SJSA1 (cell line): ENCODE measurements at regions not wholly inside any gene's neighbourhood (a gene's known extent, or its start where the extent isn't known, plus 50 kb on each side); places are given as distances from the start of the nearest gene placed in this dataset.

Experiments used
- DNase-seq, 2 experiments: peaks; one replicate each; pipeline ENCODE4 v3.0.0-alpha.2; 2015 to 2020; ENCODE audit warnings: low spot score in 2 of 2, low read depth in 1 of 2
- H3K27ac ChIP-seq: fragments of 250-450 bp; sonication (Bioruptor Pico); 2 replicates; pipeline ENCODE4 v1.5.1; 2020; ENCODE audit warnings: mild to moderate bottlenecking, moderate library complexity
- H3K27me3 ChIP-seq: fragments of 250-450 bp; sonication (Bioruptor Pico); replicated peaks from 2 replicates; pipeline ENCODE4 v1.5.1; 2020; ENCODE audit warnings: mild to moderate bottlenecking, moderate library complexity
- H3K36me3 ChIP-seq: fragments of 250-450 bp; sonication (Bioruptor Pico); 2 replicates; pipeline ENCODE4 v1.5.1; 2020; ENCODE audit warnings: mild to moderate bottlenecking
- H3K4me1 ChIP-seq: fragments of 250-450 bp; sonication (Bioruptor Pico); replicated peaks from 2 replicates; pipeline ENCODE4 v1.6.1; 2021; ENCODE audit warnings: mild to moderate bottlenecking
- H3K4me3 ChIP-seq: fragments of 250-450 bp; sonication (Bioruptor Pico); 2 replicates; pipeline ENCODE4 v1.5.1; 2020; ENCODE audit warnings: mild to moderate bottlenecking
- H3K9me3 ChIP-seq: fragments of 250-450 bp; sonication (Bioruptor Pico); replicated peaks from 2 replicates; pipeline ENCODE4 v1.5.1; 2020; ENCODE audit warnings: mild to moderate bottlenecking

DNA sequence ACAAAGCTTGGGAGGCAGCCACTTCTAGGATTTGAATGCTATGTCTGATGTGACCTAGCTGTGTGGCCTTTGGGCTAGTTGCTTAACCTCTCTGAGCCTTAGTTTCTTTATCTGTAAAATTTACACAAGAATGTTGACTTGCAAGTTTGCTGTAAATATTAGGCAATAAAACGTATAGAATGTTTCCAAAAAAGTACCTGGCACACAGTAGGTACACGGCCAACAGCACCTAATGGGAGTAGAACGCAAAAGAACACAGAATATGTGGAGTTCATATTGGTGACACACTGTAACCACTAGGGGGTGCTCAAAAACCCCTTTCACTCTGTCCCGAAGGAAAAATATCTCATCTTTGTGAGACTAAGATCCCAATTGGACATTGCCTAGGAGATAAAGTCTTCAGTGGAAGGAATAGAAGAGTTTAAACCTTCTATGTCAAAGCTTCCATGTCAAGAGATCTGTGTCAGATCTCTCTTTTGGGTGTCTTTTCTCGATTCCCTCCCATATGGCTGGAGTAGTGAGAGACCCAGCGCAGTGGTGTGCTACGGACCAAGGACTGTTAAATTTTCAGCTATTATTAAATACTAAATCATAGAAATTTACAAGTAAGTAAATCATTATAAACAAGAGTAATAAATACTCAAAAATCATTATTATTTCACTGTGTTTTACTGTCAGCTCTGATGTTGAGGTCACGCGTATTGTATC lies 145.4 kb upstream of the RAD23B start:
- DNase-seq = peak in 1 of 2 experiments; percentile 23
- Histone ChIP-seq H3K27ac (no peak overlapping the region), H3K9me3 (no peaks in the 10 kb centered on the region), H3K36me3 (no peaks in the 10 kb centered on the region), H3K27me3 (no peaks in the 10 kb centered on the region), H3K4me3 (no peak overlapping the region), H3K4me1 (no peaks in the 10 kb centered on the region)

DNA sequence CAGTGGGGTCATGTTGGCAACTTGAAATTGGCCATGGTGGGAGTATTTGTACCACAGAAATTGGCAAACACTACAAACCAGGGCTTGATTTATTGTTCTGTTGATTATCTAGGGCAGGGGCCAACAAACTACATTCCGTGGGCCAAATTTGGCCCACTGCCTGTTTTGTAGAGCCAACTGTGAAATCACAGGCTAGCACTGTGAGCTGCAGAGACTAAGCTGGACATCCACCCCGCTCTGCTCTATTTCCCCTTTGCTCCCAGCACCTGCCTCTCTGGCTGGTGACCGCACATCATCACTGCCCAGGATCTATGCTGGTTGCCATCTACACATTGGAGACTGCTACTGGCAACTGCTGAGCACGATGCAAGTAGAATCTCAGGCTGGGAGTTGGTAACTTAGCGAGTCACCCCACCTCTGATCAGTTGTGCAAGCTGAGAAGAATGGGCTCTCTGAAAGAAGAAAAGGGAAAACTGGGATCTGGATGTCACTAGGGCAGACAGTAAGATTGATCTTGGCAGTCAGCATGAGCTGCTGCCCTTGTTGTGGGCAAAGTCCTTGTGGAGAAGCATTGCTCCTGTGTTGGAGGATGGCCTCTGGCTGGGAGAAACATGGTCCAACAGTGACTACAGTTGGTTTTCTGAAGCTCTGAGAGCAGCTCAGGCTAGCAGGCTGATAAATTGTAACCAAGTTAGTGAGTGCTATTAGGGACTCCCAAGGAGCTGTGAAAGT lies 144.7 kb upstream of the RAD23B start:
- H3K27ac ChIP-seq = no peak overlapping the region
- no peaks in the 10 kb centered on the region for H3K36me3 ChIP-seq
- no peak for DNase-seq
- H3K4me1 ChIP-seq = no peaks in the 10 kb centered on the region
- H3K9me3 ChIP-seq = no peaks in the 10 kb centered on the region
- H3K4me3 ChIP-seq = no peak overlapping the region
- H3K27me3 ChIP-seq = no peaks in the 10 kb centered on the region

DNA sequence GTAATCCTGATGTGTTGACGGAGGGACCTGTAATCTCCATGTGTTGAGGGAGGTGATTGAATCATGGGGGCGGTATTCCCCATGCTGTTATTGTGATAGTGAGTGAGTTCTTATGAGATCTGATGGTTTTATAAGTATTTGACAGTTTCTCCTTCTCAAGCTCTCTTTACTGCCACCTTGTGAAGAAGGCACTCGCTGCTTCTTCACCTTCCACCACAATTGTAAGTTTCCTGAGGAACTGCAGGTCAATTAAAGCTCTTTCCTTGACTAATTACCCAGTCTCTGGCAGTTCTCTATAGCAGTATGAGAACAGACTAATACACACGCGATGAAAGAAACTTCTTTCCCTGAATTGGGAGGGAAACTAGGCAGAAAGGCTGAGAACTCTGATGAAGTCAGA lies 141.1 kb upstream of the RAD23B start:
- no peaks in the 10 kb centered on the region for H3K36me3 ChIP-seq
- H3K4me3 ChIP-seq = no peak overlapping the region
- no peak overlapping the region for H3K27ac ChIP-seq
- H3K9me3 ChIP-seq = no peaks in the 10 kb centered on the region
- DNase-seq = no peak
- no peaks in the 10 kb centered on the region for H3K27me3 ChIP-seq
- no peaks in the 10 kb centered on the region for H3K4me1 ChIP-seq

DNA sequence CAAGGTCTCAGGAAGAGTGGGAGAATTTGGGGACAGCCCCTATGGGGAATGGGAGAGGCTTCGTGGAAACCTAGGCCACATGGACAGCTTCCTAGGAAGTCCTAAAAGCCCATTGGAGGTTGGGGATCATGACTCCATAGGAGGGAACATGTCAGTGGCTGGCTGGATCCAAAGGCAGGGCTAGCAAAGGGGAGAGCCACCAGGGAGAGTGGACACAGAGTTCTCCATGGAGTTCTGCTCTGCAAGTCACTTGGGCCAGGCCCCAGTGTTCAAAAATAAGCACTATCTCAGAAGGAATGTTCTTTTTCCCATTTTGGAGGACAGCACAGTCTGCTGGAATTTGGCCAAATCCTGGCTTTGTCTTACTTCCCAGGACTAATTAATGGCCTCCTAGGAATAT lies 140.6 kb upstream of the RAD23B start:
- DNase-seq = no peak
- H3K27ac ChIP-seq = no peak overlapping the region
- no peaks in the 10 kb centered on the region for H3K36me3 ChIP-seq
- no peaks in the 10 kb centered on the region for H3K9me3 ChIP-seq
- no peak overlapping the region for H3K4me3 ChIP-seq
- H3K27me3 ChIP-seq = no peaks in the 10 kb centered on the region
- H3K4me1 ChIP-seq = no peaks in the 10 kb centered on the region

DNA sequence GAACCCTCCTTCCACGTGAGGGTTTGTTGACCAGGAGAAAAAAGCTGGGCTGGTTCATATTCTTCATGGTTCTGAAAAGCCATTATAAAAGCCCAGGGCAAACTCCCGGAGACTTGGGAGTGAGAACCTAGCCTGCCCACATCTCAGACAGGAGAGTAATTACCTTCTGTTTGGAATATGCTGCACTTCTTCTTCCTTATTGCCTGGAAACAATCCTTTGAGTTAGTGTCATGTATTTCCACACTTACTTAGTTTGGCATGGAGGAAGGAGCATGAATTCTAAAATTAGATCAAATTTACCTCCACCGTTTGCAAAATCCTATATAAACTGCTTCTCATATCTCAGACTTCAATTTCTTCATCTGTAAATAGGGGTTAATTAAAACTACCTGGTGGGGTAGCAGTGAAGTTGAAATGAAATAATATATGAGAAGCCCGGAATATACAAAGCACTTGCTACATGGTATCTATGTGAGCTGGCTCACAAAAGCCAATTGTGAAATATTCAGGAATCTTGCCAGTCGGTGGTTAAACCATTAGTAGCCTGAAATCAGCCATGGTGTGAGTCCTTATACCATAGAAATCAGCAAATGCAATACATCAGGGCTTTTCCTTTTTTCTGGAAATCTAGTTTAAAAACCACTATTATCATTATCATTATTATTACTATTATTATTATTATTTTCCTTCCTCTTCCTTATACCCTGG lies 140.0 kb upstream of the RAD23B start:
- Histone ChIP-seq H3K4me1 (no peaks in the 10 kb centered on the region), H3K4me3 (no peak overlapping the region), H3K27me3 (no peaks in the 10 kb centered on the region), H3K36me3 (no peaks in the 10 kb centered on the region), H3K9me3 (no peaks in the 10 kb centered on the region), H3K27ac (no peak overlapping the region)
- DNase-seq = no peak

DNA sequence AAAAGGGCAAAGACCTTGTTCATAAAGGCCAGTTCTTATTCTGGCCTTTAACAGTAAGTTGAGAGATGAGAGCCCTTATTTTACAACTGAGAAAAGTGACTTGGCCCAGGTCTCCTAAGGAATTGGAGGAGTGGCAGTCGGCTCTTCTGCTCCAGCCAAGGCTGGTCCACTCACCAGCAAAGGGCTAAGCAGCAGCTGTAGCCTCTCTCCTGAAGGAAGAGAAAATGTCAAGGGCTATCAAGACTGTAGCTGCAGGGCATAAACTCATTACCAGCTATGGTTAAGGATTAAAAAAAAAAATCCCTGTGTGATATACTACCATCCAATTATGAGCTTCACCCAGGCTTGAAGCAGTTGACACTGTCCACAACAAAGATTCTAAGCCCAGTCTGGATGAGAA lies 138.6 kb upstream of the RAD23B start:
- Histone ChIP-seq H3K27me3 (no peaks in the 10 kb centered on the region), H3K4me3 (no peak overlapping the region), H3K4me1 (no peaks in the 10 kb centered on the region), H3K36me3 (no peaks in the 10 kb centered on the region), H3K9me3 (no peaks in the 10 kb centered on the region), H3K27ac (no peak overlapping the region)
- no peak for DNase-seq

DNA sequence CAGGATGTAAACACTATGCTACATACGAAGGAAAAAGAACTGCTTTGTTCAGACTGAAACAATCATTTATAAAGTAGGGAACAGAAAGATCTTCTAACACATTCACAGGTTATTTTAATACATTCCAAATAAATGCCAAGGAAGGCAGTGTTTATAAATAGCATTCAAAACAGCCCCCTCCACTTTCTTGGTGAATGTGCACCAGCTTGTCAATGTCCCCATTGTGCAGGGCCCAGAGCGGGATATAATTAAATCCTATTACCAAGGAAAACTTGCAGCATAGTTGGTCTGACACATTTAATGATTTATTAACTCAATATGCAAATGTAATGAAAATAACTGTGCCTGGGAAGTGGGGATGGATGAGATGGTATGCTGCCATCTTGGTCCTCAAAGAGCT lies 135.9 kb upstream of the RAD23B start:
- DNase-seq = no peak
- Histone ChIP-seq H3K27me3 (no peaks in the 10 kb centered on the region), H3K4me3 (no peak overlapping the region), H3K9me3 (no peaks in the 10 kb centered on the region), H3K36me3 (no peaks in the 10 kb centered on the region), H3K4me1 (no peaks in the 10 kb centered on the region), H3K27ac (no peak overlapping the region)

DNA sequence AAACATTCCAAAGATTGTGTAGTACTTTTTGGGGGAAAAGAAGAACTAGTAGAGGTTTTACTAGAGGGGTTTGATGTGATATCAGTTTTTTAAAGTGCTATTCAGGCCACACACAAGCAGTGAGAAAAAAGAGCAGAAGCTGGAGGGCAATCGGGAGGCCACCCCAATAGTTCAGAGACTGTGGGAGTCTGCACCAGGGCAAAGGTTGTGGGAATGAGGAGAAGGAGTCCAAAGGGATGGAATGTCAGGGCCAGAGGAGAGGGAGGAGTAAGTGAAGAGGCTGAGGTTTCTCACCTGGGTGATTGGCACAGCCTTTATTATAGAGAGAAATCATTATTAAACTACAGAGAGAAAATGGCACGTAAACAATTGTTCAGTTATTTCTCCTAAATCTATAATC lies 134.9 kb upstream of the RAD23B start:
- Histone ChIP-seq H3K4me1 (peaks cover 3% of the 10 kb centered on the region; the same call in 1 of the 2 replicates), H3K27ac (no peak overlapping the region), H3K27me3 (no peaks in the 10 kb centered on the region), H3K9me3 (no peaks in the 10 kb centered on the region), H3K36me3 (no peaks in the 10 kb centered on the region), H3K4me3 (no peak overlapping the region)
- DNase-seq = no peak

DNA sequence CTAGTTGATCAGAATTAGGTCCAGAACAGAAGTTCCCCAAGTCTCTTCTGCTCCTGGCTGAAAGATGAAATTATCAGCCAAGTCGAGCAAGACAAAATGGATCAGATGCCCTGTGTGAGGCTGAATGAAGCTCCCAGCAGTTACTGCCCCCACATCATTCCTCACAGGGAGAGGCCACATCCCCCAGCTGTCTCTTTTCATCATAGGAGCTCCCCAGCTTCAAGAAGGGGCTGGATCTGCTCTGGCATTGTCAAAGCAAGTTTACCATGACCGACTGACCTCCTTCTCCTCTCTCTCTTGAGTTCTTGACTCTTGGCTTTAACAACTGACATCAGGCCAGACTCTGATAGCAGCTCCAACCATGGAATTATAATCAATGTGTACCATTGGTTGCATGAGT lies 133.3 kb upstream of the RAD23B start:
- Histone ChIP-seq H3K9me3 (no peaks in the 10 kb centered on the region), H3K36me3 (no peaks in the 10 kb centered on the region), H3K27ac (no peak overlapping the region), H3K27me3 (no peaks in the 10 kb centered on the region), H3K4me1 (peaks cover 17% of the 10 kb centered on the region), H3K4me3 (no peak overlapping the region)
- no peak for DNase-seq

DNA sequence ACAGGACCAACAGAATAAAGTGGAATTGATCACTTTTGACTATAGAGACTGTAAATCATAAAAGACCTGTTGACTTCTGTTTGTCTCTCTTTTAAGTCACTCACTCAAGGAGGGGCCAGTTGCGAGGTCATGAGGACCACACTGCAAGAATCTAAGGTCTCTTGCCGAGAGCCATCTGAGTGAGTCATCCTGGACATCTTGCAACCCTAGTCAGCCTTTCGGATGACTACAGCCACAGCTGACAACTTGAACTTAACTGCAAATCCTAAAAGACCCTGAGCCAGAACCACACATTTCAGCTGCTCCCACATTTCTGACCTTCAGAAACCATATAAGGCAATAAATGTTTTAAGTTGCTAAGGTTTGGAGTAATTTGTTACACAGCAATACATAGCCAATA lies 129.7 kb upstream of the RAD23B start:
- no peaks in the 10 kb centered on the region for H3K9me3 ChIP-seq
- DNase-seq = peak; percentile 35 to 53
- H3K36me3 ChIP-seq = no peaks in the 10 kb centered on the region
- H3K4me3 ChIP-seq = no peak overlapping the region
- no peak overlapping the region for H3K27ac ChIP-seq
- peaks cover 17% of the 10 kb centered on the region for H3K4me1 ChIP-seq
- H3K27me3 ChIP-seq = no peaks in the 10 kb centered on the region

DNA sequence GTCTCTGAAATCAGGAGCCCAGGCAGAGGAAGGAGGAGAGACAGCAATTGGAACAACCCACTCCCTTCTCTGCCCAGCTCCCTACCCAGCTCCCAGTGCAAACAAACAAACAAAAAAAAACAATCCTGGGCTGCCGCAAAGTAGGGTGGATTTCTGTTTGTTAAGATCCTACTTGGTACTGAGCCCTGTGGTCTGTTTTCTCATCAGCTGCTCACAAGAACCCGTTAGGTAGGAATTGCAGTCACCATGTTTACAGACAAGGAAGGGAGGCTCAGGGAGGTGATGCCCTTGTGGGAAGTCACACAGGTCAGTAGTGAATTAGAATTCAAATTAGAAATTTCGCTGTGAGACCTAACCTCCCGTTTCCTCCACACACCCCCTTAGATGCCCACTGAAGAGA lies 128.8 kb upstream of the RAD23B start:
- peak in 1 of 2 experiments; percentile 4 for DNase-seq
- no peaks in the 10 kb centered on the region for H3K36me3 ChIP-seq
- H3K27ac ChIP-seq = no peak overlapping the region
- no peak overlapping the region for H3K4me3 ChIP-seq
- no peaks in the 10 kb centered on the region for H3K9me3 ChIP-seq
- H3K4me1 ChIP-seq = peaks cover 17% of the 10 kb centered on the region
- no peaks in the 10 kb centered on the region for H3K27me3 ChIP-seq

DNA sequence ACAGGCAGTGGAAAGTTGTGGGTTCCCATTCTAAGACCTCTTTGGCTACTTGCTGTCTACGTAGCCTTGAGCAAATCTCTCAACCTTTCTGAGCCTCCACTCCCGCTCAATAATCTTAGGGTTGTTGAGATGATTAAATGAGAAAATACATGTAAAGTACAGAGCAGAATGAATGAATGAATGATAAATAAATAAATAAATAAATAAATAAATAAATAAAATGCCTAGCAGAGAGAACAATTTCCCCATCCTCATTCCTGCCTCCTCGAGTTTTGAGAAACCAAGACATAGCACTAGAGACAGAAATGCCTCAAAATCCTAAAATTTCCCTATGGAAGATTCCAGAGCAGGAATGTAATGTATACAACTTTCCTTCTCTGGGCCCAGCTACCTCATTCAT lies 128.3 kb upstream of the RAD23B start:
- Histone ChIP-seq H3K27me3 (no peaks in the 10 kb centered on the region), H3K4me3 (no peak overlapping the region), H3K27ac (no peak overlapping the region), H3K36me3 (no peaks in the 10 kb centered on the region), H3K4me1 (peaks cover 17% of the 10 kb centered on the region), H3K9me3 (no peaks in the 10 kb centered on the region)
- no peak for DNase-seq

DNA sequence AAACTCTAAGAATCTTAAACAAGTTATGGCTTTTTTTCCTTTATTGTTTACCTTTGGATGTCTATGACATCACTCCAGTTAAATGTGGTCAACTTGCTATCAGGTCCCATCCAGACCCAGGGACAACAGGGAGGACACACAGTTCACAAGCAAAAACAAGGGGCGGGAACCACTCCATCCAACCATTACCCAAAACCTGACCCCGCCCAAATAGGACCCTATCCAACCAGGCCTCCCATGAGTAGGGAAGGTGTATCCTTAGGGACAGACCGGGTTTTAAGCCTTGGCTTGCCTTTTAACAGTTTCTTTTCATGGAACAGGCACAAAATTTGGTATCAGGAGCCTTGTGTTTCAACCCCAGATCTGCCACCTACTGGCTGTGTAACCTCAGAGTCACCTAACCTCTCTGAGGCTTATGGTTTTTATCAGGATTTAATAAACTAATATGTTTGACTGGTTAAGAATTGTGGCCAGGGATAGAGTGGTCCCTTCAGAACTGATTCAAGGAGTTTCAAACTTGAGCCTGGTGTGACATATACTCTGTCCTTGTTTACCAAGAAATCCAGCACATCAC lies 127.7 kb upstream of the RAD23B start:
- no peaks in the 10 kb centered on the region for H3K36me3 ChIP-seq
- no peaks in the 10 kb centered on the region for H3K27me3 ChIP-seq
- H3K9me3 ChIP-seq = no peaks in the 10 kb centered on the region
- H3K27ac ChIP-seq = no peak overlapping the region
- H3K4me1 ChIP-seq = peaks cover 17% of the 10 kb centered on the region
- no peak overlapping the region for H3K4me3 ChIP-seq
- no peak for DNase-seq

DNA sequence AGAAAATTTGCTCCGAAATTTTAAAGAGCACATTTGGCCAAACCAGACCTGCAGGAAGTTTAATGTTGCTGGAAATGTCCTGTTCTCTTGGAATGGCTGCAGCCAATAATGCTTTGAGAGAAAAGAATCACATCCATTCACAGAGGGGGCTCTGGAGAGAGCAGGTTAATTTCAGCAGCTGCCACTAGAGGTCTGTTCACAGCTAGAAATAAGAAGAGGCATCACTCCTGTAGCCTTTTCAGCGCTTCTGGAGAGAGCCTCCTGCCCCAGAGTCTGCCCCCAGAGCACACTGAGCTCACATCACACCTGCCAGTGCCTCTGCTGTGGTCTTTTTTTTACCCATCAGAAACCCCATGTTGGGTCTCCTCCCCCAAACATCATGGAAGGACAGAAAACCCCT lies 124.8 kb upstream of the RAD23B start:
- Histone ChIP-seq H3K4me3 (no peak overlapping the region), H3K4me1 (peaks cover 13% of the 10 kb centered on the region), H3K36me3 (no peaks in the 10 kb centered on the region), H3K27ac (no peak overlapping the region), H3K27me3 (no peaks in the 10 kb centered on the region), H3K9me3 (no peaks in the 10 kb centered on the region)
- peak in 1 of 2 experiments; percentile 9 for DNase-seq
